ENCODE measurements at regions not wholly inside any gene's neighbourhood (a gene's known extent, or its start where the extent isn't known, plus 50 kb on each side); places are given as distances from the start of the nearest gene placed in this dataset.

- TF ChIP-seq POLR2A (IDR thresholded peaks at IDR 0.05) = no peak
- TF ChIP-seq, protein P1, sequence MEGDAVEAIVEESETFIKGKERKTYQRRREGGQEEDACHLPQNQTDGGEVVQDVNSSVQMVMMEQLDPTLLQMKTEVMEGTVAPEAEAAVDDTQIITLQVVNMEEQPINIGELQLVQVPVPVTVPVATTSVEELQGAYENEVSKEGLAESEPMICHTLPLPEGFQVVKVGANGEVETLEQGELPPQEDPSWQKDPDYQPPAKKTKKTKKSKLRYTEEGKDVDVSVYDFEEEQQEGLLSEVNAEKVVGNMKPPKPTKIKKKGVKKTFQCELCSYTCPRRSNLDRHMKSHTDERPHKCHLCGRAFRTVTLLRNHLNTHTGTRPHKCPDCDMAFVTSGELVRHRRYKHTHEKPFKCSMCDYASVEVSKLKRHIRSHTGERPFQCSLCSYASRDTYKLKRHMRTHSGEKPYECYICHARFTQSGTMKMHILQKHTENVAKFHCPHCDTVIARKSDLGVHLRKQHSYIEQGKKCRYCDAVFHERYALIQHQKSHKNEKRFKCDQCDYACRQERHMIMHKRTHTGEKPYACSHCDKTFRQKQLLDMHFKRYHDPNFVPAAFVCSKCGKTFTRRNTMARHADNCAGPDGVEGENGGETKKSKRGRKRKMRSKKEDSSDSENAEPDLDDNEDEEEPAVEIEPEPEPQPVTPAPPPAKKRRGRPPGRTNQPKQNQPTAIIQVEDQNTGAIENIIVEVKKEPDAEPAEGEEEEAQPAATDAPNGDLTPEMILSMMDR (IDR thresholded peaks at IDR 0.05) = no peak
Measured at GRCh38 chr3:147795418-147795817, 386.3 kb downstream of the ZIC1 start.
